Peyer's patch (tissue), 4 donors: ENCODE measurements at regions not wholly inside any gene's neighbourhood (a gene's known extent, or its start where the extent isn't known, plus 50 kb on each side); places are given as distances from the start of the nearest gene placed in this dataset.

Source experiments
- DNase-seq, 3 donors: peaks; one replicate each; pipeline ENCODE4 v3.0.0-alpha.2; 2017 to 2019
- H3K27ac ChIP-seq, 4 donors: fragments of 200-600 bp; sonication (generic); one replicate each; pipeline ENCODE4 v1.5.1; 2016 to 2019
- H3K27me3 ChIP-seq, 2 donors: fragments of 200-600 bp; sonication (generic); one replicate each; pipeline ENCODE4 v1.5.1; 2019
- H3K36me3 ChIP-seq, 3 donors: fragments of 200-600 bp; sonication (generic); one replicate each; pipeline ENCODE4 v1.5.1; 2016 to 2019
- H3K4me1 ChIP-seq, 4 donors: fragments of 200-600 bp; sonication (generic); one replicate each; pipeline ENCODE4 v1.5.1; 2016 to 2019
- H3K4me3 ChIP-seq, 4 donors: fragments of 200-600 bp; sonication (generic); 1 replicate in 3 of 4; 2 replicates in 1 of 4; pipeline ENCODE4 v1.5.1; 2016 to 2019; ENCODE audit warnings: mild to moderate bottlenecking in 1 of 4
- H3K9me3 ChIP-seq, 4 donors: fragments of 200-600 bp; sonication (generic); one replicate each; pipeline ENCODE4 v1.5.1; 2016 to 2019; ENCODE audit warnings: mild to moderate bottlenecking in 1 of 4
- CTCF ChIP-seq, 6 experiments: fragments of 450-650 bp in 4 of 6; fragments of 200-600 bp in 2 of 6; sonication (generic) in 1 of 6; IDR thresholded peaks; one replicate each; pipeline ENCODE4 v1.5.1; 2017 to 2019; ENCODE audit warnings: antibody characterized with exemption in 6 of 6, mild to moderate bottlenecking in 3 of 6, moderate library complexity in 1 of 6
- POLR2A ChIP-seq, 2 donors: fragments of 450-650 bp; IDR thresholded peaks; one replicate each; pipeline ENCODE4 v1.5.1; 2017; ENCODE audit warnings: antibody characterized with exemption in 2 of 2, mild to moderate bottlenecking in 2 of 2, moderate library complexity in 2 of 2

- no peaks in the 10 kb centered on the region for H3K36me3 ChIP-seq
- TF ChIP-seq CTCF (IDR thresholded peaks at IDR 0.05), result no peak
- TF ChIP-seq POLR2A (IDR thresholded peaks at IDR 0.05), result no peak
- H3K4me1 ChIP-seq, result no peaks in the 10 kb centered on the region
- H3K9me3 ChIP-seq, result no peaks in the 10 kb centered on the region
- H3K27me3 ChIP-seq, result no peaks in the 10 kb centered on the region
- DNase-seq, result no peak
- no peak overlapping the region for H3K27ac ChIP-seq
- no peak overlapping the region for H3K4me3 ChIP-seq
Measured at GRCh38 chr18:56389190-56389589, 249.2 kb downstream of the TXNL1 start.

- no peaks in the 10 kb centered on the region for H3K4me1 ChIP-seq
- H3K4me3 ChIP-seq, result no peak overlapping the region
- no peak overlapping the region for H3K27ac ChIP-seq
- no peaks in the 10 kb centered on the region for H3K27me3 ChIP-seq
- H3K9me3 ChIP-seq, result no peaks in the 10 kb centered on the region
- no peaks in the 10 kb centered on the region for H3K36me3 ChIP-seq
- no peak for TF ChIP-seq CTCF (IDR thresholded peaks at IDR 0.05)
- no peak for TF ChIP-seq POLR2A (IDR thresholded peaks at IDR 0.05)
- no peak for DNase-seq
Measured at GRCh38 chr18:56388571-56388970, 249.8 kb downstream of the TXNL1 start.

GRCh38 chr18:56386856-56387255, 251.5 kb downstream of the TXNL1 start:
- H3K9me3 ChIP-seq, result no peaks in the 10 kb centered on the region
- DNase-seq, result no peak
- no peak overlapping the region for H3K4me3 ChIP-seq
- H3K27me3 ChIP-seq, result no peaks in the 10 kb centered on the region
- no peak overlapping the region for H3K27ac ChIP-seq
- no peak for TF ChIP-seq CTCF (IDR thresholded peaks at IDR 0.05)
- no peak for TF ChIP-seq POLR2A (IDR thresholded peaks at IDR 0.05)
- no peaks in the 10 kb centered on the region for H3K36me3 ChIP-seq
- no peaks in the 10 kb centered on the region for H3K4me1 ChIP-seq

GRCh38 chr18:56383349-56383748, 255.0 kb downstream of the TXNL1 start:
- no peaks in the 10 kb centered on the region for H3K9me3 ChIP-seq
- no peak overlapping the region for H3K27ac ChIP-seq
- H3K27me3 ChIP-seq, result no peaks in the 10 kb centered on the region
- TF ChIP-seq POLR2A (IDR thresholded peaks at IDR 0.05) (no peak), CTCF (IDR thresholded peaks at IDR 0.05) (no peak)
- no peaks in the 10 kb centered on the region for H3K36me3 ChIP-seq
- H3K4me1 ChIP-seq, result no peaks in the 10 kb centered on the region
- H3K4me3 ChIP-seq, result no peak overlapping the region
- no peak for DNase-seq

GRCh38 chr18:56382541-56382940, 255.9 kb downstream of the TXNL1 start:
- H3K4me3 ChIP-seq, result no peak overlapping the region
- H3K36me3 ChIP-seq, result no peaks in the 10 kb centered on the region
- no peak overlapping the region for H3K27ac ChIP-seq
- H3K4me1 ChIP-seq, result no peaks in the 10 kb centered on the region
- no peaks in the 10 kb centered on the region for H3K27me3 ChIP-seq
- H3K9me3 ChIP-seq, result no peaks in the 10 kb centered on the region
- no peak for TF ChIP-seq POLR2A (IDR thresholded peaks at IDR 0.05)
- no peak for TF ChIP-seq CTCF (IDR thresholded peaks at IDR 0.05)
- no peak for DNase-seq

GRCh38 chr18:56381196-56381595, 257.2 kb downstream of the TXNL1 start:
- Histone ChIP-seq H3K27ac (no peak overlapping the region), H3K4me1 (no peaks in the 10 kb centered on the region), H3K36me3 (no peaks in the 10 kb centered on the region), H3K27me3 (no peaks in the 10 kb centered on the region), H3K9me3 (no peaks in the 10 kb centered on the region), H3K4me3 (no peak overlapping the region)
- no peak for DNase-seq
- TF ChIP-seq CTCF (IDR thresholded peaks at IDR 0.05), result no peak
